H1 (cell line): ENCODE measurements at regions not wholly inside any gene's neighbourhood (a gene's known extent, or its start where the extent isn't known, plus 50 kb on each side); places are given as distances from the start of the nearest gene placed in this dataset.

Experiments used
- BCL11A ChIP-seq, 2 experiments: IDR thresholded peaks; one replicate each; pipeline ENCODE4 v1.6.1; 2011; ENCODE audit warnings: low read depth in 2 of 2, low read length in 2 of 2, mild to moderate bottlenecking in 2 of 2
- CHD7 ChIP-seq: fragments of 300-600 bp; sonication (generic); IDR thresholded peaks from 2 replicates; pipeline ENCODE4 v1.7.1; 2012; ENCODE audit warnings: low read length, moderate library complexity, mild to moderate bottlenecking, inconsistent platforms; ENCODE audit not compliant: insufficient replicate concordance
- KDM1A ChIP-seq: fragments of 200-600, 300-600 bp; sonication (generic); IDR thresholded peaks from 2 replicates; pipeline ENCODE4 v1.7.1; 2016; ENCODE audit warnings: mild to moderate bottlenecking, low read length, borderline replicate concordance
- RBBP5 ChIP-seq: IDR thresholded peaks from 2 replicates; pipeline ENCODE4 v1.7.1; 2012; ENCODE audit warnings: low read depth, mild to moderate bottlenecking, inconsistent platforms, low read length, moderate library complexity, borderline replicate concordance
- TBP ChIP-seq: IDR thresholded peaks from 2 replicates; pipeline ENCODE4 v1.6.1; 2011; ENCODE audit warnings: low read depth, low read length, improper control_type of control experiment
- YY1 ChIP-seq: IDR thresholded peaks from 2 replicates; pipeline ENCODE4 v1.6.1; 2011; ENCODE audit warnings: low read depth, mild to moderate bottlenecking, low read length

GRCh38 chr9:109959679-109960078 lies 179.7 kb downstream of the PALM2AKAP2 start (continued):
- no peak for TF ChIP-seq CHD7
- TF ChIP-seq KDM1A = no peak
- TF ChIP-seq RBBP5 = no peak
- no peak for TF ChIP-seq YY1
- no peak for TF ChIP-seq BCL11A (IDR thresholded peaks at IDR 0.05; ENCODE audit: low read depth in 2 of 2, low read length in 2 of 2)
- no peak for TF ChIP-seq TBP
- TF ChIP-seq, all 59 proteins: peak for 0
